ENCODE measurements at regions not wholly inside any gene's neighbourhood (a gene's known extent, or its start where the extent isn't known, plus 50 kb on each side); places are given as distances from the start of the nearest gene placed in this dataset.
"Not testable (repeated sequence)": the region's sequence is repeated elsewhere in the genome, so short reads cannot be mapped to it uniquely, and the experiment has no call there.

- no peaks in the 10 kb centered on the region for H3K36me3 ChIP-seq
These were observed 1447.3 kb upstream of the ACO1 start for GRCh38 chr9:30937106-30937505.

GRCh38 chr9:30942852-30943251, 1441.6 kb upstream of the ACO1 start:
- peaks cover 35% of the 10 kb centered on the region for H3K9me3 ChIP-seq (replicated peaks)
- H3K4me1 ChIP-seq; H3K4me3 ChIP-seq; DNase-seq; H3K27me3 ChIP-seq (ENCODE audit: low read depth); H3K36me3 ChIP-seq; intact Hi-C loops (cut with micrococcal nuclease); H3K27ac ChIP-seq (replicated peaks): not testable (repeated sequence)

More at GRCh38 chr9:30937106-30937505, 1447.3 kb upstream of the ACO1 start:
- Histone ChIP-seq H3K27me3 (ENCODE audit: low read depth) (no peaks in the 10 kb centered on the region), H3K9me3 (replicated peaks) (peaks cover 5% of the 10 kb centered on the region), H3K4me1 (no peaks in the 10 kb centered on the region), H3K27ac (replicated peaks) (no peak overlapping the region), H3K4me3 (no peak overlapping the region)
- DNase-seq = no peak
- intact Hi-C loops (cut with micrococcal nuclease) = no loop called here
- no peak for TF ChIP-seq CTCF (IDR thresholded peaks at IDR 0.05; ENCODE audit: borderline replicate concordance)

GRCh38 chr9:30943446-30944224, 1440.8 kb upstream of the ACO1 start:
- no peak for TF ChIP-seq CTCF (IDR thresholded peaks at IDR 0.05; ENCODE audit: borderline replicate concordance)
- no peak overlapping the region for H3K4me3 ChIP-seq
- DNase-seq = no peak
- intact Hi-C loops (cut with micrococcal nuclease) = no loop called here
- H3K4me1 ChIP-seq = no peaks in the 10 kb centered on the region
- H3K9me3 ChIP-seq (replicated peaks) = peaks cover 43% of the 10 kb centered on the region
- no peak overlapping the region for H3K27ac ChIP-seq (replicated peaks)
- H3K36me3 ChIP-seq = no peaks in the 10 kb centered on the region
- no peaks in the 10 kb centered on the region for H3K27me3 ChIP-seq (ENCODE audit: low read depth)

GRCh38 chr9:30944225-30944569, 1440.2 kb upstream of the ACO1 start:
- no peaks in the 10 kb centered on the region for H3K27me3 ChIP-seq (ENCODE audit: low read depth)
- no peak overlapping the region for H3K27ac ChIP-seq (replicated peaks)
- no peaks in the 10 kb centered on the region for H3K36me3 ChIP-seq
- no peak for DNase-seq
- H3K9me3 ChIP-seq (replicated peaks) = peaks cover 49% of the 10 kb centered on the region
- intact Hi-C loops (cut with micrococcal nuclease) = no loop called here
- no peaks in the 10 kb centered on the region for H3K4me1 ChIP-seq
- H3K4me3 ChIP-seq = no peak overlapping the region
- no peak for TF ChIP-seq CTCF (IDR thresholded peaks at IDR 0.05; ENCODE audit: borderline replicate concordance)

- Histone ChIP-seq H3K27ac (replicated peaks) (no peak overlapping the region), H3K36me3 (no peaks in the 10 kb centered on the region), H3K4me1 (no peaks in the 10 kb centered on the region), H3K9me3 (replicated peaks) (peaks cover 51% of the 10 kb centered on the region), H3K4me3 (no peak overlapping the region), H3K27me3 (ENCODE audit: low read depth) (no peaks in the 10 kb centered on the region)
- no peak for TF ChIP-seq CTCF (IDR thresholded peaks at IDR 0.05; ENCODE audit: borderline replicate concordance)
- no peak for DNase-seq
- intact Hi-C loops (cut with micrococcal nuclease) = no loop called here
These were observed 1439.6 kb upstream of the ACO1 start for GRCh38 chr9:30944741-30945280.

GRCh38 chr9:30964332-30964731, 1420.1 kb upstream of the ACO1 start:
- intact Hi-C loops (cut with micrococcal nuclease) = no loop called here
- Histone ChIP-seq H3K27me3 (ENCODE audit: low read depth) (no peaks in the 10 kb centered on the region), H3K27ac (replicated peaks) (no peak overlapping the region), H3K4me1 (no peaks in the 10 kb centered on the region), H3K4me3 (no peak overlapping the region), H3K9me3 (replicated peaks) (peaks cover 9% of the 10 kb centered on the region), H3K36me3 (no peaks in the 10 kb centered on the region)
- no peak for DNase-seq
- no peak for TF ChIP-seq CTCF (IDR thresholded peaks at IDR 0.05; ENCODE audit: borderline replicate concordance)

All from left ventricle myocardium inferior (tissue), 1 donor.